DMS 273 (cell line): ENCODE measurements at regions not wholly inside any gene's neighbourhood (a gene's known extent, or its start where the extent isn't known, plus 50 kb on each side); places are given as distances from the start of the nearest gene placed in this dataset.

Experiments used
- DNase-seq: peaks from one replicate; lab custom pipeline; 2025; ENCODE audit not compliant: unreplicated experiment; lab: John Stamatoyannopoulos, UW

GRCh38 chr1:221641811-221642210 lies 100.1 kb downstream of the DUSP10 start:
- DNase-seq, result no peak

GRCh38 chr1:221643404-221644144 lies 98.3 kb downstream of the DUSP10 start:
- DNase-seq, result no peak

DNA sequence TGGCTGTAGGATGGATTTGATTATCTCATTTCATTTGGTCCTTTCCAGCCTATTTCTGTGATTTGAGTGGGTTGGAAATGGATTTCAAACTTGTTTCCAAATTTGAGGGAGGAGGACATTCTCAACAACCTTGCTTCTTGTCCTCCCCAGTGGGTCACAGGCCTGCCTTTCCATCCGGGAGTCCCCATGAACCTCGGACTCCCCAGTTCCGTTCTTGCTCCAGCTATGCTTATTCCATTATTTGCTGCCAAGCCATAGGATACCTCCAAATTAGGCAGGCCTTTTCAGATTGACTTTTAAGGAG lies 97.8 kb downstream of the DUSP10 start:
- DNase-seq, result no peak

DNA sequence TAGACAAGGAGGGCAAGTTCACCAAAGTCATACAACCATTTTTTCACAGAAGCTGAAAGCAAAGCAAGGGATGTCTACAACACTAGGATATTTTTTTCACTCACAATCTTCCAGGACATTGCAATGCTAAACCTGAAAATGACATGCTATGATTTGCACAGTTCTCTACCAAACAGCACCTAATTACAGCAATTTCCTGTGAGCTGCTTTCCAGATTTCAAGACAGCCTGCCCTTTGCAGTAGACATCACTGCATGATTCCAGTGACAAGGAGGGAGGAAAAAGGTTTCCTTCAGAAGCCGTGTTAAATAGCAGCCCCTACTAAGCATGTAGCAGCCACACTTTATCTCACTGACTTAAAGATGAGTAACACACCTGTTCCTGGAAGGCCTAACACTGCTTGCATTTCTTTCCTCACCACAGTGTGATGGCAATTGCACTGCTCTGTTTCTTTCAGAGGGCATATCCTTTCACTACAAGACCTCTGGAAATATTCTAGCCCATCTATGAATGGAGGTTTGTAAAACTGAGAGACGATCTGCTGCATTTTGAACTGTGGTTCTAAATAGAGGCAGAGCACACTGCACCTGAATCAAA lies 97.1 kb downstream of the DUSP10 start:
- no peak for DNase-seq

- no peak for DNase-seq
These were observed 93.7 kb downstream of the DUSP10 start for GRCh38 chr1:221648201-221648600.
